ENCODE measurements at regions not wholly inside any gene's neighbourhood (a gene's known extent, or its start where the extent isn't known, plus 50 kb on each side); places are given as distances from the start of the nearest gene placed in this dataset.

GRCh38 chrY:7455626-7456025 is 544.1 kb upstream of the AMELY start:
- TF ChIP-seq CTCF (IDR thresholded peaks at IDR 0.05 in 8 of 11, conservative IDR thresholded peaks at IDR 0.05 in 3 of 11) (no peak), POLR2A (IDR thresholded peaks at IDR 0.05) (no peak), POLR2AphosphoS5 (IDR thresholded peaks at IDR 0.05) (no peak)
- DNase-seq: no peak
- H3K36me3 ChIP-seq: no peaks in the 10 kb centered on the region
- H3K4me3 ChIP-seq: no peak overlapping the region
- H3K9me3 ChIP-seq: no peaks in the 10 kb centered on the region
- intact Hi-C loops (cut with DNase I; ENCODE audit: low total_unique reads): no loop called here
- no peak overlapping the region for H3K27ac ChIP-seq
- H3K27me3 ChIP-seq (replicated peaks in 1 of 7): no peaks in the 10 kb centered on the region
- WGBS, 5 donors: 64 to 68% (median 66%) methylated on average over 4 of the region's 4 CpGs; no CpG with 5 or more reads in 2 of the 5 donors
- no peaks in the 10 kb centered on the region for H3K4me1 ChIP-seq

GRCh38 chrY:7453336-7453735 is 541.8 kb upstream of the AMELY start:
- TF ChIP-seq POLR2AphosphoS5 (IDR thresholded peaks at IDR 0.05) (no peak), POLR2A (IDR thresholded peaks at IDR 0.05) (no peak)

GRCh38 chrY:7452246-7452645 is 540.7 kb upstream of the AMELY start:
- Histone ChIP-seq H3K27me3 (replicated peaks in 1 of 7) (no peaks in the 10 kb centered on the region), H3K4me3 (no peak overlapping the region), H3K36me3 (no peaks in the 10 kb centered on the region), H3K4me1 (no peaks in the 10 kb centered on the region), H3K9me3 (no peaks in the 10 kb centered on the region), H3K27ac (no peak overlapping the region)
- DNase-seq: no peak
- WGBS, 5 donors: 76 to 83% (median 76%) methylated on average over 9 of the region's 9 CpGs; no CpG with 5 or more reads in 2 of the 5 donors
- intact Hi-C loops (cut with DNase I; ENCODE audit: low total_unique reads): no loop called here
- TF ChIP-seq POLR2A (IDR thresholded peaks at IDR 0.05) (no peak), CTCF (IDR thresholded peaks at IDR 0.05 in 8 of 11, conservative IDR thresholded peaks at IDR 0.05 in 3 of 11) (no peak), POLR2AphosphoS5 (IDR thresholded peaks at IDR 0.05) (no peak)

More at GRCh38 chrY:7453336-7453735, 541.8 kb upstream of the AMELY start:
- no peak overlapping the region for H3K4me3 ChIP-seq
- no peaks in the 10 kb centered on the region for H3K4me1 ChIP-seq
- no peaks in the 10 kb centered on the region for H3K9me3 ChIP-seq
- intact Hi-C loops (cut with DNase I; ENCODE audit: low total_unique reads): no loop called here
- DNase-seq: no peak
- no peak overlapping the region for H3K27ac ChIP-seq
- no peaks in the 10 kb centered on the region for H3K27me3 ChIP-seq (replicated peaks in 1 of 7)
- 58 to 86% (median 78%) methylated on average over 5 of the region's 5 CpGs; no CpG with 5 or more reads in 2 of the 5 donors for WGBS, 5 donors
- H3K36me3 ChIP-seq: no peaks in the 10 kb centered on the region

- DNase-seq: no peak
- Histone ChIP-seq H3K4me1 (no peaks in the 10 kb centered on the region), H3K9me3 (no peaks in the 10 kb centered on the region), H3K36me3 (no peaks in the 10 kb centered on the region), H3K4me3 (no peak overlapping the region), H3K27me3 (replicated peaks in 1 of 7) (no peaks in the 10 kb centered on the region), H3K27ac (no peak overlapping the region)
- intact Hi-C loops (cut with DNase I; ENCODE audit: low total_unique reads): no loop called here
- WGBS, 5 donors: 91 to 100% (median 94%) methylated on average over 2 of the region's 2 CpGs; no CpG with 5 or more reads in 2 of the 5 donors
- TF ChIP-seq POLR2A (IDR thresholded peaks at IDR 0.05): no peak
- TF ChIP-seq CTCF (IDR thresholded peaks at IDR 0.05 in 8 of 11, conservative IDR thresholded peaks at IDR 0.05 in 3 of 11): no peak
- TF ChIP-seq POLR2AphosphoS5 (IDR thresholded peaks at IDR 0.05): no peak
Observed at GRCh38 chrY:7449860-7450259, 538.3 kb upstream of the AMELY start.

GRCh38 chrY:7448687-7449086 is 537.1 kb upstream of the AMELY start:
- TF ChIP-seq CTCF (IDR thresholded peaks at IDR 0.05 in 8 of 11, conservative IDR thresholded peaks at IDR 0.05 in 3 of 11) (no peak), POLR2AphosphoS5 (IDR thresholded peaks at IDR 0.05) (no peak), POLR2A (IDR thresholded peaks at IDR 0.05) (no peak)
- WGBS, 5 donors: 63 to 80% (median 75%) methylated on average over 3 of the region's 3 CpGs; no CpG with 5 or more reads in 2 of the 5 donors
- no peak overlapping the region for H3K4me3 ChIP-seq
- H3K27me3 ChIP-seq (replicated peaks in 1 of 7): no peaks in the 10 kb centered on the region
- no peak overlapping the region for H3K27ac ChIP-seq
- intact Hi-C loops (cut with DNase I; ENCODE audit: low total_unique reads): no loop called here
- no peaks in the 10 kb centered on the region for H3K9me3 ChIP-seq
- no peak for DNase-seq
- no peaks in the 10 kb centered on the region for H3K4me1 ChIP-seq
- no peaks in the 10 kb centered on the region for H3K36me3 ChIP-seq

All from spleen (tissue), 11 donors.